Astrocyte (in vitro differentiated cells and primary cell): ENCODE measurements at regions not wholly inside any gene's neighbourhood (a gene's known extent, or its start where the extent isn't known, plus 50 kb on each side); places are given as distances from the start of the nearest gene placed in this dataset.
A peak's percentile ranks its signal among the peaks of the same experiment; 100 is the strongest.

Experiments
- DNase-seq: peaks from one replicate; pipeline ENCODE4 v3.0.0-alpha.2; 2010; ENCODE audit warnings: low read depth
- FAIRE-seq: peaks from 2 replicates; lab custom pipeline; 2011; peaks lifted over from hg19 to GRCh38; lab: Jason Lieb, UNC
- H2AFZ ChIP-seq: 2 replicates; pipeline ENCODE4 v1.6.0; 2012; ENCODE audit warnings: low read depth, low read length, inconsistent platforms
- H3K27ac ChIP-seq: 2 replicates; pipeline ENCODE4 v1.5.1; 2011; ENCODE audit warnings: low read depth, low read length, inconsistent platforms
- H3K27me3 ChIP-seq: 2 replicates; pipeline ENCODE4 v1.6.0; 2011; ENCODE audit warnings: low read length, inconsistent platforms; ENCODE audit not compliant: insufficient read depth
- H3K36me3 ChIP-seq: 2 replicates; pipeline ENCODE4 v1.5.1; 2011; ENCODE audit warnings: low read length, inconsistent platforms; ENCODE audit not compliant: insufficient read depth
- H3K4me1 ChIP-seq: 2 replicates; pipeline ENCODE4 v1.5.1; 2011; ENCODE audit warnings: low read length, inconsistent platforms; ENCODE audit not compliant: insufficient read depth
- H3K4me2 ChIP-seq: 2 replicates; pipeline ENCODE4 v1.6.0; 2012; ENCODE audit warnings: low read length, inconsistent platforms
- H3K4me3 ChIP-seq: 2 replicates; pipeline ENCODE4 v1.5.1; 2011; ENCODE audit warnings: low read depth, mild to moderate bottlenecking, low read length, inconsistent platforms; ENCODE audit not compliant: insufficient read depth
- H3K79me2 ChIP-seq: 2 replicates; pipeline ENCODE4 v1.6.0; 2012; ENCODE audit warnings: mild to moderate bottlenecking, low read length, inconsistent platforms; ENCODE audit not compliant: insufficient read depth
- H3K9ac ChIP-seq: 2 replicates; pipeline ENCODE4 v1.6.0; 2012; ENCODE audit warnings: mild to moderate bottlenecking, low read length, inconsistent platforms
- H3K9me3 ChIP-seq: 2 replicates; pipeline ENCODE4 v1.5.1; 2012; ENCODE audit warnings: low read depth, mild to moderate bottlenecking, low read length, inconsistent platforms; ENCODE audit not compliant: insufficient read depth
- H4K20me1 ChIP-seq: 2 replicates; pipeline ENCODE4 v1.6.0; 2012; ENCODE audit warnings: low read length, inconsistent platforms; ENCODE audit not compliant: insufficient read depth
- H3K27ac Mint-ChIP-seq: one replicate; pipeline ENCODE4 v1.8.0; 2021; ENCODE audit warnings: mild to moderate bottlenecking, mixed read lengths; ENCODE audit not compliant: unreplicated experiment
- H3K27me3 Mint-ChIP-seq: one replicate; pipeline ENCODE4 v1.8.0; 2021; ENCODE audit warnings: low read depth, mixed read lengths; ENCODE audit not compliant: unreplicated experiment
- H3K36me3 Mint-ChIP-seq: one replicate; pipeline ENCODE4 v1.8.0; 2021; ENCODE audit warnings: low read depth, mixed read lengths; ENCODE audit not compliant: unreplicated experiment
- H3K4me1 Mint-ChIP-seq: one replicate; pipeline ENCODE4 v1.8.0; 2021; ENCODE audit warnings: low read depth, mixed read lengths; ENCODE audit not compliant: unreplicated experiment
- H3K4me3 Mint-ChIP-seq: one replicate; pipeline ENCODE4 v1.8.0; 2021; ENCODE audit warnings: mild to moderate bottlenecking, moderate library complexity, mixed read lengths; ENCODE audit not compliant: unreplicated experiment
- H3K9me3 Mint-ChIP-seq: one replicate; pipeline ENCODE4 v1.8.0; 2021; ENCODE audit warnings: mild to moderate bottlenecking, mixed read lengths; ENCODE audit not compliant: unreplicated experiment
- CTCF ChIP-seq: IDR thresholded peaks from 2 replicates; pipeline ENCODE4 v1.5.1; 2011; ENCODE audit warnings: low read depth, mild to moderate bottlenecking, inconsistent platforms, low read length, moderate library complexity; ENCODE audit not compliant: insufficient read depth
- EZH2 ChIP-seq: IDR thresholded peaks from 2 replicates; pipeline ENCODE4 v1.6.1; 2012; ENCODE audit warnings: mild to moderate bottlenecking, low read length, inconsistent platforms; ENCODE audit not compliant: insufficient read depth

DNA sequence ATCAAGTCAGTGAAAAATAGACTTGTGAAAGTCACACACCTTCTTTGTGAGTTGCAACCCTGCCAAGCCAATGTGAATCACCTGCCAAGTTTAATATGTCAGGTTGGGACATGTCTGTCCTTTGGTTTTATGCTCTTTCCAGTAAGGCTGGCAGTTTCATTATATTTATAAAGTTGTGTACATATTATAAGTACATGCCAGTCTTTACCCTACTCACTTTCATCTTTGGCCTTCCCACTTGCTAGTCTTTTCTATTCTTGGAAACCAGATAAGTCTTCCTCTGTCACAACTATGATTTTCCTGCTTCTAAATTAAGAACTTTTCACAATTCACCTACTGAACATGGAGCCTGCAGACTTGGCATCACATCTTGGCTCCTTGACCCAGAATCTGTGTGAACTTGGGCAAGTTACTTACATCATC, 680.7 kb upstream of the BOD1L1 start:
- Mint-ChIP-seq H3K27ac (no peak overlapping the region), H3K9me3 (no peaks in the 10 kb centered on the region), H3K4me3 (no peak overlapping the region), H3K36me3 (no peaks in the 10 kb centered on the region), H3K27me3 (peaks cover 2% of the 10 kb centered on the region), H3K4me1 (peaks cover 20% of the 10 kb centered on the region)
- DNase-seq: no peak
- Histone ChIP-seq H3K4me1 (no peaks in the 10 kb centered on the region), H3K9ac (no peak overlapping the region), H2AFZ (no peak overlapping the region), H3K9me3 (no peaks in the 10 kb centered on the region), H3K79me2 (no peaks in the 10 kb centered on the region), H3K27ac (no peak overlapping the region), H3K36me3 (no peaks in the 10 kb centered on the region), H3K4me2 (no peak overlapping the region), H4K20me1 (no peaks in the 10 kb centered on the region), H3K27me3 (no peaks in the 10 kb centered on the region), H3K4me3 (no peak overlapping the region)
- FAIRE-seq: no peak
- TF ChIP-seq CTCF (no peak), EZH2 (no peak)

DNA sequence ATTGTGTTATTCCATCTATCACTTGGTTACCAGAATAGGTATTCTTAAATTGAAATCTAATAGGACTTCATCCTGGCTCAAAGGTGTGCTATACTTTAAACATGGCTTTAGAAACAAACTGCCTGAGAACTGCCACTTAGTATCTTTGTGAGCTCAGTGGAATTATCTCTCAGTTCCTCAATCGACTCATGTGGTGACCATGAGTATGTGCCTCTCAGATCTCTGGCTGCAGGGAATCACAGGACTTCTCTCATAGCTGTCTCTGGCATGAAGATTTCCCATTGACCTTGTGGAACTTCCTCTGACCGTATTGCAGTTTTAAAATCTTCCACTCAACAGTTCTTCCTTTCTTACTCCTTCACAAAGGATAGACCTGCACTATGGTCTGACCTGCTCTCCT, 681.9 kb upstream of the BOD1L1 start:
- H2AFZ ChIP-seq: no peak overlapping the region
- Mint-ChIP-seq H3K9me3 (no peaks in the 10 kb centered on the region), H3K27me3 (peaks cover 2% of the 10 kb centered on the region), H3K27ac (peak overlapping the region; percentile 4), H3K36me3 (no peaks in the 10 kb centered on the region), H3K4me1 (peaks cover 10% of the 10 kb centered on the region), H3K4me3 (no peak overlapping the region)
- H3K9ac ChIP-seq: no peak overlapping the region
- FAIRE-seq (no peak), DNase-seq (no peak)
- no peaks in the 10 kb centered on the region for H3K4me1 ChIP-seq
- no peaks in the 10 kb centered on the region for H4K20me1 ChIP-seq
- TF ChIP-seq EZH2: no peak
- no peak for TF ChIP-seq CTCF
- no peaks in the 10 kb centered on the region for H3K79me2 ChIP-seq
- no peaks in the 10 kb centered on the region for H3K36me3 ChIP-seq
- no peak overlapping the region for H3K27ac ChIP-seq
- H3K27me3 ChIP-seq: no peaks in the 10 kb centered on the region
- H3K4me2 ChIP-seq: no peak overlapping the region
- no peak overlapping the region for H3K4me3 ChIP-seq
- H3K9me3 ChIP-seq: no peaks in the 10 kb centered on the region

- no peak overlapping the region for H3K4me3 Mint-ChIP-seq
- Histone ChIP-seq H4K20me1 (no peaks in the 10 kb centered on the region), H3K79me2 (no peaks in the 10 kb centered on the region), H3K4me3 (no peak overlapping the region), H3K27ac (no peak overlapping the region), H3K9me3 (no peaks in the 10 kb centered on the region), H3K9ac (no peak overlapping the region), H2AFZ (no peak overlapping the region), H3K4me2 (no peak overlapping the region), H3K4me1 (no peaks in the 10 kb centered on the region), H3K36me3 (no peaks in the 10 kb centered on the region), H3K27me3 (no peaks in the 10 kb centered on the region)
- no peaks in the 10 kb centered on the region for H3K27me3 Mint-ChIP-seq
- no peak overlapping the region for H3K27ac Mint-ChIP-seq
- H3K36me3 Mint-ChIP-seq: no peaks in the 10 kb centered on the region
- no peaks in the 10 kb centered on the region for H3K9me3 Mint-ChIP-seq
- FAIRE-seq (no peak), DNase-seq (no peak)
- H3K4me1 Mint-ChIP-seq: peaks cover 7% of the 10 kb centered on the region
- TF ChIP-seq EZH2 (no peak), CTCF (no peak)
Observed at GRCh38 chr4:14313757-14314156, 686.2 kb upstream of the BOD1L1 start.
